ENCODE measurements at regions not wholly inside any gene's neighbourhood (a gene's known extent, or its start where the extent isn't known, plus 50 kb on each side); places are given as distances from the start of the nearest gene placed in this dataset.

DNA sequence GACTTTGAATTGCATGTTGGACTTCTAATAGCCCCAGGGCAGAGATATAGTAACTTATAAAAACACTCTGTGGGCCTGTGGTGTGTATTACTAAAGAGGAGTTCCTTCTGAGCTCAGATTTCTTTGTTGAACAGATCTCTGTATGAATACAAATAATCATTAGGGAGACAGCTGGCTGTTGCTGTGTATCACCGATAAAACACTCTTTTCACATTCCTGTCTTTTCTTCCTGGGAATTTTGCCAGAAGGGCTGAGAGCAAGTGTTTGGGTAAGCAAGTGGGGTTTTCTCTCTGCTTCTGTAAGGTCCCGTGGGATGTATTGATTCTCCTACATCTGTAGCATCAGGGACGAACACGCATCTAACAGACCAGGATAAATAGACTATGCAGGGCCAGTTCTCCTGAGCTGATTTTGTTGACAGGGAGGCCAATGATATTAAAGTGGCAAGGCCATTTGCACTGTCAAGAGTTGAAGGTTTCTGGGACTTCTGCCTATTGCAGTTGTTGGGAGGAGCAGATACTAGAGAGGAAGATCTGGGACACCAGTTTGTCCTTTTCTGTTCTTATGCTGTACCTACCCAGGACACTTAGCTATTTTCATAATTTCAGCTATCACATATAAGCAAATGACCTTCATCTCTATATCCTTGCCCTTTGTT lies 225.9 kb upstream of the CD96 start:
- Histone ChIP-seq H2BK12ac (ENCODE audit: insufficient read length, low read depth, low read length) (no peak overlapping the region), H3K4ac (ENCODE audit: low read depth, low read length) (no peak overlapping the region), H2BK5ac (ENCODE audit: insufficient read length, low read length) (no peak overlapping the region), H3K4me1 (ENCODE audit: insufficient read depth, low read length) (no peaks in the 10 kb centered on the region), H3K23me2 (ENCODE audit: insufficient read length, low read depth, low read length, poor library complexity, severe bottlenecking) (no peaks in the 10 kb centered on the region), H3K9ac (ENCODE audit: extremely low read depth, insufficient read length, low read length) (no peak overlapping the region), H4K8ac (replicated peaks; ENCODE audit: insufficient read length, low read depth, low read length) (no peak overlapping the region), H3T11ph (ENCODE audit: low read length) (no peak overlapping the region), H2AK5ac (ENCODE audit: insufficient read length, low read length) (no peak overlapping the region), H4K91ac (ENCODE audit: insufficient read length, low read depth, low read length) (no peak overlapping the region), H3K23ac (ENCODE audit: insufficient read length, low read depth, low read length) (no peak overlapping the region), H3K56ac (ENCODE audit: insufficient read length, low read depth, low read length) (no peak overlapping the region), H3K18ac (ENCODE audit: insufficient read length, low read depth, low read length) (no peak overlapping the region), H2AFZ (ENCODE audit: low read length) (no peak overlapping the region), H3K79me2 (ENCODE audit: insufficient read depth, low read length) (no peaks in the 10 kb centered on the region), H3K27ac (ENCODE audit: insufficient read length, low read depth, low read length) (no peak overlapping the region), H3K14ac (ENCODE audit: insufficient read depth, low read length) (no peak overlapping the region), H3K79me1 (ENCODE audit: insufficient read depth, low read depth, low read length, poor library complexity, severe bottlenecking) (no peaks in the 10 kb centered on the region), H3K4me2 (ENCODE audit: insufficient read depth, insufficient read length, low read length) (no peak overlapping the region), H3K9me3 (ENCODE audit: control insufficient read depth, low read depth, low read length) (no peaks in the 10 kb centered on the region), H4K20me1 (ENCODE audit: control insufficient read depth, insufficient read depth, insufficient read length) (no peaks in the 10 kb centered on the region), H4K5ac (ENCODE audit: insufficient read length, low read depth, low read length) (no peak overlapping the region), H2BK15ac (ENCODE audit: low read depth, low read length) (no peak overlapping the region), H2BK20ac (ENCODE audit: low read depth, low read length, poor library complexity, severe bottlenecking) (no peak overlapping the region), H3K27me3 (ENCODE audit: insufficient read depth, low read length) (no peaks in the 10 kb centered on the region), H2BK120ac (ENCODE audit: low read depth, low read length, poor library complexity, severe bottlenecking) (no peak overlapping the region)
- Mint-ChIP-seq H3K27me3 (ENCODE audit: low read depth) (no peaks in the 10 kb centered on the region), H3K9me3 (no peaks in the 10 kb centered on the region), H3K4me1 (no peaks in the 10 kb centered on the region), H3K27ac (no peak overlapping the region), H3K4me3 (no peak overlapping the region), H3K36me3 (ENCODE audit: insufficient read depth in 1 of 3, low read depth in 3 of 3) (no peaks in the 10 kb centered on the region)
- whole genome bisulfite sequencing (ENCODE audit: extremely low coverage, insufficient read length, low lambda C conversion rate), result no CpG with 5 or more reads among the region's 4 CpGs
- no peak for DNase-seq
- TF ChIP-seq, protein P1, sequence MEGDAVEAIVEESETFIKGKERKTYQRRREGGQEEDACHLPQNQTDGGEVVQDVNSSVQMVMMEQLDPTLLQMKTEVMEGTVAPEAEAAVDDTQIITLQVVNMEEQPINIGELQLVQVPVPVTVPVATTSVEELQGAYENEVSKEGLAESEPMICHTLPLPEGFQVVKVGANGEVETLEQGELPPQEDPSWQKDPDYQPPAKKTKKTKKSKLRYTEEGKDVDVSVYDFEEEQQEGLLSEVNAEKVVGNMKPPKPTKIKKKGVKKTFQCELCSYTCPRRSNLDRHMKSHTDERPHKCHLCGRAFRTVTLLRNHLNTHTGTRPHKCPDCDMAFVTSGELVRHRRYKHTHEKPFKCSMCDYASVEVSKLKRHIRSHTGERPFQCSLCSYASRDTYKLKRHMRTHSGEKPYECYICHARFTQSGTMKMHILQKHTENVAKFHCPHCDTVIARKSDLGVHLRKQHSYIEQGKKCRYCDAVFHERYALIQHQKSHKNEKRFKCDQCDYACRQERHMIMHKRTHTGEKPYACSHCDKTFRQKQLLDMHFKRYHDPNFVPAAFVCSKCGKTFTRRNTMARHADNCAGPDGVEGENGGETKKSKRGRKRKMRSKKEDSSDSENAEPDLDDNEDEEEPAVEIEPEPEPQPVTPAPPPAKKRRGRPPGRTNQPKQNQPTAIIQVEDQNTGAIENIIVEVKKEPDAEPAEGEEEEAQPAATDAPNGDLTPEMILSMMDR (conservative IDR thresholded peaks at IDR 0.05), result no peak
